WERI-Rb-1 (cell line): ENCODE measurements at regions not wholly inside any gene's neighbourhood (a gene's known extent, or its start where the extent isn't known, plus 50 kb on each side); places are given as distances from the start of the nearest gene placed in this dataset.
A peak's percentile ranks its signal among the peaks of the same experiment; 100 is the strongest.
"Not testable (repeated sequence)": the region's sequence is repeated elsewhere in the genome, so short reads cannot be mapped to it uniquely, and the experiment has no call there.

Experiments used
- DNase-seq: peaks from one replicate; pipeline ENCODE4 v3.0.0-alpha.2; 2020
- H3K27ac ChIP-seq: fragments of 250-450 bp; sonication (Bioruptor Pico); 2 replicates; pipeline ENCODE4 v1.5.1; 2020; ENCODE audit warnings: mild to moderate bottlenecking, moderate library complexity
- H3K27me3 ChIP-seq: fragments of 250-450 bp; sonication (Bioruptor Pico); 2 replicates; pipeline ENCODE4 v1.5.1; 2021; ENCODE audit warnings: mild to moderate bottlenecking, low read depth, moderate library complexity; ENCODE audit not compliant: insufficient read depth, severe bottlenecking
- H3K36me3 ChIP-seq: fragments of 250-450 bp; sonication (Bioruptor Pico); 2 replicates; pipeline ENCODE4 v1.5.1; 2020; ENCODE audit warnings: mild to moderate bottlenecking, moderate library complexity
- H3K4me3 ChIP-seq: 2 replicates; pipeline ENCODE4 v1.5.1; 2011; ENCODE audit warnings: low read depth, mild to moderate bottlenecking, control low read depth, low read length
- H3K9me3 ChIP-seq: fragments of 250-450 bp; sonication (Bioruptor Pico); 2 replicates; pipeline ENCODE4 v1.5.1; 2021; ENCODE audit warnings: mild to moderate bottlenecking, moderate library complexity; ENCODE audit not compliant: severe bottlenecking
- TF ChIP-seq, protein P1 (sequence below): IDR thresholded peaks from 2 replicates; pipeline ENCODE4 v1.5.1; 2011; ENCODE audit warnings: low read depth, mild to moderate bottlenecking, control low read depth, inconsistent platforms, low read length

- H3K27ac ChIP-seq, result peak overlapping the region; percentile 70
- no peaks in the 10 kb centered on the region for H3K36me3 ChIP-seq
- H3K9me3 ChIP-seq, result no peaks in the 10 kb centered on the region
- TF ChIP-seq, protein P1, sequence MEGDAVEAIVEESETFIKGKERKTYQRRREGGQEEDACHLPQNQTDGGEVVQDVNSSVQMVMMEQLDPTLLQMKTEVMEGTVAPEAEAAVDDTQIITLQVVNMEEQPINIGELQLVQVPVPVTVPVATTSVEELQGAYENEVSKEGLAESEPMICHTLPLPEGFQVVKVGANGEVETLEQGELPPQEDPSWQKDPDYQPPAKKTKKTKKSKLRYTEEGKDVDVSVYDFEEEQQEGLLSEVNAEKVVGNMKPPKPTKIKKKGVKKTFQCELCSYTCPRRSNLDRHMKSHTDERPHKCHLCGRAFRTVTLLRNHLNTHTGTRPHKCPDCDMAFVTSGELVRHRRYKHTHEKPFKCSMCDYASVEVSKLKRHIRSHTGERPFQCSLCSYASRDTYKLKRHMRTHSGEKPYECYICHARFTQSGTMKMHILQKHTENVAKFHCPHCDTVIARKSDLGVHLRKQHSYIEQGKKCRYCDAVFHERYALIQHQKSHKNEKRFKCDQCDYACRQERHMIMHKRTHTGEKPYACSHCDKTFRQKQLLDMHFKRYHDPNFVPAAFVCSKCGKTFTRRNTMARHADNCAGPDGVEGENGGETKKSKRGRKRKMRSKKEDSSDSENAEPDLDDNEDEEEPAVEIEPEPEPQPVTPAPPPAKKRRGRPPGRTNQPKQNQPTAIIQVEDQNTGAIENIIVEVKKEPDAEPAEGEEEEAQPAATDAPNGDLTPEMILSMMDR, result no peak
- H3K4me3 ChIP-seq, result no peak overlapping the region
- no peaks in the 10 kb centered on the region for H3K27me3 ChIP-seq
- no peak for DNase-seq
Observed at GRCh38 chr16:85202051-85202601, 89.9 kb upstream of the CIBAR2 start.

- peak overlapping the region; percentile 70 for H3K27ac ChIP-seq
- H3K4me3 ChIP-seq, result no peak overlapping the region
- H3K9me3 ChIP-seq, result no peaks in the 10 kb centered on the region
- peak; percentile 58 for DNase-seq
- H3K36me3 ChIP-seq, result no peaks in the 10 kb centered on the region
- TF ChIP-seq, protein P1, result no peak
- H3K27me3 ChIP-seq, result no peaks in the 10 kb centered on the region
Observed at GRCh38 chr16:85202631-85203461, 90.6 kb upstream of the CIBAR2 start.

DNA sequence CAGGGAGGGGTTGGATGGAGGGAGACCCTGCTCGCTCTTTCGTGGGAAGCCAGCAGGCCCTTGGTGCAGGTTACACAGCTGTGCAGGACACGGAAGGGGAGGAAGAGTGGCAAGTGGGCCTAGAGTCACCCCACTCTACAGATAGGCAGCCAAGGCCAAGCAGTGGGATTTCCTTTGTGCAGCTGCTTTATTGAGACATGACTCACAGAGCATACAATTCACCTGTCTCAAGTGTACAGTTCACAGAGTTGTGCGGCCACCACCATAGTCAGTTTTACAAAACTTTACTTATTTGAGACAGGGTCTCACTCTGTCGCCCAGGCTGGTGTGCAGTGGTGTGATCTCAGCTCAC lies 91.2 kb upstream of the CIBAR2 start:
- H3K9me3 ChIP-seq, result no peaks in the 10 kb centered on the region
- no peak overlapping the region for H3K4me3 ChIP-seq
- H3K27ac ChIP-seq, result no peak overlapping the region
- TF ChIP-seq, protein P1, result no peak
- DNase-seq, result no peak
- no peaks in the 10 kb centered on the region for H3K36me3 ChIP-seq
- no peaks in the 10 kb centered on the region for H3K27me3 ChIP-seq

DNA sequence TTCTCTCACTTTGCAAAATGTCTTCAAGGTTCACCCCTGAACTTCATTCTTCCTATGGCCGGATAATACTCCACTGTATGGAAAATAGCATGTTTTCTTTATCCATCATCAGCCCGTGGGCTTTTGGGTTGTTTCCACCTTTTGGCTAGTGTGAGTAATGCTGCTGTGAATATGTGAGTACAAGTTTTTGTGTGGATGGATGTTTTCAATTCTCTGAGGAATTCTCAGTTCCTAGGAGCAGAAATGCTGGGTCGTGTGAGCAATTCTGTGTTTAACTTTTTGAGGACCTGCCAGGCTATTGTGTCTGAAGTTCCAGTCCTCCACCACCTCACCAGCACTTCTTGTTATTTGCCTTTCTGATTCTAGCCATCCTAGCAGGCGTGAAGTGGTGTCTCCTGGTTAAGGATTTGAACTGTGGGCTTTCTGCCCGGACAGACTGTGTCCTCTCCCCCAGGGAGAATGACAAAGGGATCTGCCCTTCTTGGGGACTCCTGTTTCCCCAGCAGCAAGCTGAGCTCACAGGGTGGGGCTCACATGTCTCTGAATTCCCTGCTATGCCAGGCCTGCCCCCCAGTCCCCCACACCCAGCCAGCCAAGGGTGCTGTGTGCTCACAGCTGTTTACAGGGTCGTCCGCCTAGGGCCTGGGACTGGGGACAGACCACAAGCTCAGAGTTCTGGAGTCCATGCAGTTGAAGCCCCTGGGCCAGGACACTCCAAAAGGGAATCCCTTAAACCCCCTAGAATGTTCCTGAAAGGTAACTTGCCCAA lies 92.2 kb upstream of the CIBAR2 start:
- H3K27ac ChIP-seq, result no peak overlapping the region
- DNase-seq, result no peak
- H3K27me3 ChIP-seq, result no peaks in the 10 kb centered on the region
- H3K4me3 ChIP-seq, result no peak overlapping the region
- TF ChIP-seq, protein P1, result no peak
- no peaks in the 10 kb centered on the region for H3K9me3 ChIP-seq
- H3K36me3 ChIP-seq, result no peaks in the 10 kb centered on the region

- not testable (repeated sequence) for H3K9me3 ChIP-seq, H3K27ac ChIP-seq, H3K27me3 ChIP-seq, H3K36me3 ChIP-seq, DNase-seq, H3K4me3 ChIP-seq
Observed at GRCh38 chr16:85205257-85205656, 93.0 kb upstream of the CIBAR2 start.

GRCh38 chr16:85205747-85206471 lies 93.6 kb upstream of the CIBAR2 start:
- no peaks in the 10 kb centered on the region for H3K36me3 ChIP-seq
- H3K27me3 ChIP-seq, result no peaks in the 10 kb centered on the region
- no peak for DNase-seq
- no peak overlapping the region for H3K4me3 ChIP-seq
- H3K9me3 ChIP-seq, result no peaks in the 10 kb centered on the region
- TF ChIP-seq, protein P1, result no peak
- no peak overlapping the region for H3K27ac ChIP-seq
